Common myeloid progenitor, CD34-positive (primary cell): ENCODE measurements at regions not wholly inside any gene's neighbourhood (a gene's known extent, or its start where the extent isn't known, plus 50 kb on each side); places are given as distances from the start of the nearest gene placed in this dataset.

Experiments
- CTCF ChIA-PET: fragments of 350-600 bp; sonication (Branson Sonifier 250); formaldehyde crosslinking; loops from one replicate; lab custom pipeline; 2021; ENCODE audit warnings: antibody characterized with exemption; lab: Charles Lee
- POLR2A ChIA-PET: fragments of 350-600 bp; sonication (Branson Sonifier 250); formaldehyde crosslinking; loops from one replicate; lab custom pipeline; 2021; ENCODE audit warnings: antibody characterized with exemption; lab: Charles Lee
- DNase-seq, 3 donors: peaks; one replicate each; pipeline versions ENCODE4 v3.0.0 to v3.0.0-alpha.2; 2013
- H3K27ac ChIP-seq, 2 experiments: 1 replicate in 1 of 2; 2 replicates in 1 of 2; pipeline ENCODE4 v1.7.0; 2013; ENCODE audit warnings: inconsistent platforms in 2 of 2, low read length in 2 of 2, mild to moderate bottlenecking in 2 of 2, low read depth in 1 of 2, moderate library complexity in 1 of 2; ENCODE audit not compliant: severe bottlenecking in 2 of 2, insufficient read depth in 1 of 2, poor library complexity in 1 of 2
- H3K27me3 ChIP-seq, 5 experiments: replicated peaks in 2 of 5; 1 replicate in 3 of 5; 2 replicates in 2 of 5; pipeline versions ENCODE4 v1.6.1 to v1.7.0; 2013; ENCODE audit warnings: low read length in 4 of 5, mild to moderate bottlenecking in 2 of 5, moderate library complexity in 2 of 5, inconsistent platforms in 1 of 5; ENCODE audit not compliant: insufficient read depth in 5 of 5, control insufficient read depth in 4 of 5
- H3K36me3 ChIP-seq, 4 experiments: 1 replicate in 2 of 4; 2 replicates in 2 of 4; pipeline versions ENCODE4 v1.6.1 to v1.7.0; 2013; ENCODE audit warnings: low read length in 3 of 4, control low read depth in 1 of 4, mild to moderate bottlenecking in 1 of 4; ENCODE audit not compliant: control insufficient read depth in 4 of 4, insufficient read depth in 4 of 4
- H3K4me1 ChIP-seq, 4 experiments: 1 replicate in 3 of 4; 2 replicates in 1 of 4; pipeline versions ENCODE4 v1.6.1 to v1.7.1; 2013; ENCODE audit warnings: low read length in 3 of 4, mild to moderate bottlenecking in 3 of 4, control low read depth in 1 of 4, inconsistent platforms in 1 of 4, moderate library complexity in 1 of 4; ENCODE audit not compliant: control insufficient read depth in 4 of 4, insufficient read depth in 4 of 4; ENCODE audit errors: control extremely low read depth in 1 of 4
- H3K4me3 ChIP-seq, 7 experiments: 1 replicate in 4 of 7; 2 replicates in 3 of 7; pipeline versions ENCODE4 v1.5.1 to v1.7.0; 2013; ENCODE audit warnings: mild to moderate bottlenecking in 7 of 7, low read length in 6 of 7, moderate library complexity in 6 of 7, inconsistent platforms in 2 of 7, low read depth in 2 of 7, control low read depth in 1 of 7; ENCODE audit not compliant: insufficient read depth in 4 of 7, control insufficient read depth in 1 of 7; ENCODE audit errors: extremely low read depth in 1 of 7
- H3K9me3 ChIP-seq, 5 experiments: 1 replicate in 4 of 5; 2 replicates in 1 of 5; pipeline versions ENCODE4 v1.6.1 to v1.7.1; 2013; ENCODE audit warnings: low read length in 4 of 5, mild to moderate bottlenecking in 2 of 5, inconsistent platforms in 1 of 5, low read depth in 1 of 5, moderate library complexity in 1 of 5; ENCODE audit not compliant: control insufficient read depth in 4 of 5, insufficient read depth in 2 of 5; ENCODE audit errors: control extremely low read depth in 1 of 5
- WGBS: methylation state at CpG from one replicate; pipeline ENCODE4 v1.1.5; 2013; ENCODE audit not compliant: insufficient coverage; 5-methylcytosine and 5-hydroxymethylcytosine counted together

- H3K4me3 ChIP-seq = no peak overlapping the region
- H3K9me3 ChIP-seq = no peaks in the 10 kb centered on the region
- H3K4me1 ChIP-seq = no peaks in the 10 kb centered on the region
- no peak for DNase-seq
- no peak overlapping the region for H3K27ac ChIP-seq
- ChIA-PET POLR2A (no interaction called here), CTCF (no interaction called here)
- no peaks in the 10 kb centered on the region for H3K36me3 ChIP-seq
- H3K27me3 ChIP-seq = no peaks in the 10 kb centered on the region
- WGBS = 95% methylated on average over 5 of the region's 6 CpGs
These were observed 342.7 kb downstream of the COG6 start for GRCh38 chr13:39998166-39998565.

GRCh38 chr13:40002016-40002415, 346.6 kb downstream of the COG6 start:
- DNase-seq = no peak
- POLR2A ChIA-PET = no interaction called here
- Histone ChIP-seq H3K4me3 (no peak overlapping the region), H3K36me3 (no peaks in the 10 kb centered on the region), H3K27ac (no peak overlapping the region), H3K9me3 (peaks cover 0 to 2% (median 0%) of the 10 kb centered on the region in 5 experiments), H3K4me1 (no peaks in the 10 kb centered on the region), H3K27me3 (no peaks in the 10 kb centered on the region)
- CTCF ChIA-PET = interaction anchor here (1.3 kb wide), 1 partner anchor 60 kb away, joined by 3 read pairs; no protein-coding TSS in a partner anchor
- WGBS = 97% methylated on average over 5 of the region's 5 CpGs

- no peaks in the 10 kb centered on the region for H3K9me3 ChIP-seq
- no CpG with 5 or more reads among the region's 2 CpGs for WGBS
- CTCF ChIA-PET = no interaction called here
- H3K27me3 ChIP-seq = no peaks in the 10 kb centered on the region
- no peak for DNase-seq
- H3K27ac ChIP-seq = no peak overlapping the region
- H3K4me1 ChIP-seq = no peaks in the 10 kb centered on the region
- POLR2A ChIA-PET = no interaction called here
- H3K36me3 ChIP-seq = no peaks in the 10 kb centered on the region
- no peak overlapping the region for H3K4me3 ChIP-seq
These were observed 358.1 kb downstream of the COG6 start for GRCh38 chr13:40013554-40013953.

GRCh38 chr13:40016953-40017660, 361.6 kb downstream of the COG6 start:
- H3K4me3 ChIP-seq = no peak overlapping the region
- no peak overlapping the region for H3K27ac ChIP-seq
- no peaks in the 10 kb centered on the region for H3K36me3 ChIP-seq
- CTCF ChIA-PET = no interaction called here
- H3K9me3 ChIP-seq = peaks cover 0 to 1% (median 0%) of the 10 kb centered on the region in 5 experiments
- H3K4me1 ChIP-seq = no peaks in the 10 kb centered on the region
- no peaks in the 10 kb centered on the region for H3K27me3 ChIP-seq
- POLR2A ChIA-PET = no interaction called here
- WGBS = 100% methylated on average over 4 of the region's 7 CpGs
- no peak for DNase-seq

GRCh38 chr13:40017662-40018262, 362.3 kb downstream of the COG6 start:
- Histone ChIP-seq H3K4me1 (no peaks in the 10 kb centered on the region), H3K27me3 (no peaks in the 10 kb centered on the region), H3K36me3 (no peaks in the 10 kb centered on the region), H3K27ac (no peak overlapping the region), H3K9me3 (peaks cover 0 to 1% (median 0%) of the 10 kb centered on the region in 5 experiments), H3K4me3 (no peak overlapping the region)
- DNase-seq = no peak
- 87% methylated on average over 3 of the region's 6 CpGs for WGBS
- ChIA-PET CTCF (no interaction called here), POLR2A (no interaction called here)

- WGBS = no CpG with 5 or more reads among the region's 3 CpGs
These were observed 368.2 kb downstream of the COG6 start for GRCh38 chr13:40023595-40024203.

More at GRCh38 chr13:40023595-40024203, 368.2 kb downstream of the COG6 start:
- Histone ChIP-seq H3K27ac (no peak overlapping the region), H3K4me3 (no peak overlapping the region), H3K36me3 (no peaks in the 10 kb centered on the region), H3K4me1 (no peaks in the 10 kb centered on the region), H3K9me3 (peaks cover 0 to 2% (median 1%) of the 10 kb centered on the region in 5 experiments), H3K27me3 (no peaks in the 10 kb centered on the region)
- no peak for DNase-seq
- ChIA-PET POLR2A (no interaction called here), CTCF (no interaction called here)
